ENCODE measurements at regions not wholly inside any gene's neighbourhood (a gene's known extent, or its start where the extent isn't known, plus 50 kb on each side); places are given as distances from the start of the nearest gene placed in this dataset.

DNA sequence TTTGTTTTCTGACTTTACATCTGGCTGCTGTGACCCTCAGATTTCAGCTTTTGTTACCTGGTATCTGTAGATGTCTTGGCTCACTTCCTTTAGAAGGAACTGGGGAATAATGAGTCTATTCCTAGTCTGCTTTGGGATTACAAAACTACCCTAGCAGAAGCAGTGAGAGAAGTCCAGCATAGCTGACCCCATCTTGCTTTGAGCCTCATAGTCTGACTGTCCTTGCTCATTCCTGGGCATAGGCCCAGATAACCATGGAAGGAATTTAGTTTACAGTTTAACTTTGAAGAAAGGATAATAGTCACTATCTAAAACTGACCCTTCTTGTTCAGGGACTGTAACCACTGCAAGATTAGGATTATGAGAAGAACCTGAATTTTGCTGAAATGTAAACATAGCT lies 163.0 kb upstream of the HNMT start:
- no peaks in the 10 kb centered on the region for H3K4me1 ChIP-seq (ENCODE audit: low read length)
- no peak overlapping the region for H3K9ac ChIP-seq (ENCODE audit: low read length)
- H3K36me3 ChIP-seq (replicated peaks; ENCODE audit: insufficient read depth, low read length), result no peaks in the 10 kb centered on the region
- H3K27me3 ChIP-seq (replicated peaks; ENCODE audit: insufficient read depth, low read length), result no peaks in the 10 kb centered on the region
- no peak overlapping the region for H3K27ac ChIP-seq (ENCODE audit: low read length)
- H4K20me1 ChIP-seq (ENCODE audit: insufficient read depth, low read length), result no peaks in the 10 kb centered on the region
- DNase-seq, result no peak
- H3K4me2 ChIP-seq (ENCODE audit: low read depth, low read length), result no peak overlapping the region
- no peaks in the 10 kb centered on the region for H3K79me2 ChIP-seq (ENCODE audit: low read length)
- no peaks in the 10 kb centered on the region for H3K9me2 ChIP-seq (replicated peaks; ENCODE audit: insufficient read depth, low read length)
- TF ChIP-seq, protein P1, sequence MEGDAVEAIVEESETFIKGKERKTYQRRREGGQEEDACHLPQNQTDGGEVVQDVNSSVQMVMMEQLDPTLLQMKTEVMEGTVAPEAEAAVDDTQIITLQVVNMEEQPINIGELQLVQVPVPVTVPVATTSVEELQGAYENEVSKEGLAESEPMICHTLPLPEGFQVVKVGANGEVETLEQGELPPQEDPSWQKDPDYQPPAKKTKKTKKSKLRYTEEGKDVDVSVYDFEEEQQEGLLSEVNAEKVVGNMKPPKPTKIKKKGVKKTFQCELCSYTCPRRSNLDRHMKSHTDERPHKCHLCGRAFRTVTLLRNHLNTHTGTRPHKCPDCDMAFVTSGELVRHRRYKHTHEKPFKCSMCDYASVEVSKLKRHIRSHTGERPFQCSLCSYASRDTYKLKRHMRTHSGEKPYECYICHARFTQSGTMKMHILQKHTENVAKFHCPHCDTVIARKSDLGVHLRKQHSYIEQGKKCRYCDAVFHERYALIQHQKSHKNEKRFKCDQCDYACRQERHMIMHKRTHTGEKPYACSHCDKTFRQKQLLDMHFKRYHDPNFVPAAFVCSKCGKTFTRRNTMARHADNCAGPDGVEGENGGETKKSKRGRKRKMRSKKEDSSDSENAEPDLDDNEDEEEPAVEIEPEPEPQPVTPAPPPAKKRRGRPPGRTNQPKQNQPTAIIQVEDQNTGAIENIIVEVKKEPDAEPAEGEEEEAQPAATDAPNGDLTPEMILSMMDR (IDR thresholded peaks at IDR 0.05; ENCODE audit: low read length), result no peak
- no peak for TF ChIP-seq EZH2 (optimal IDR thresholded peaks at IDR 0.05; ENCODE audit: low read depth, low read length)
- no peak for TF ChIP-seq EZH2phosphoT487 (IDR thresholded peaks at IDR 0.05; ENCODE audit: low read length)
- no peak overlapping the region for H3K4me3 ChIP-seq (ENCODE audit: low read length)
- no peaks in the 10 kb centered on the region for H3K9me3 ChIP-seq (replicated peaks; ENCODE audit: insufficient read depth, low read length)
- H2AFZ ChIP-seq (ENCODE audit: low read length), result no peak overlapping the region
- no peaks in the 10 kb centered on the region for H3F3A ChIP-seq (ENCODE audit: insufficient read depth, low read length)

DNA sequence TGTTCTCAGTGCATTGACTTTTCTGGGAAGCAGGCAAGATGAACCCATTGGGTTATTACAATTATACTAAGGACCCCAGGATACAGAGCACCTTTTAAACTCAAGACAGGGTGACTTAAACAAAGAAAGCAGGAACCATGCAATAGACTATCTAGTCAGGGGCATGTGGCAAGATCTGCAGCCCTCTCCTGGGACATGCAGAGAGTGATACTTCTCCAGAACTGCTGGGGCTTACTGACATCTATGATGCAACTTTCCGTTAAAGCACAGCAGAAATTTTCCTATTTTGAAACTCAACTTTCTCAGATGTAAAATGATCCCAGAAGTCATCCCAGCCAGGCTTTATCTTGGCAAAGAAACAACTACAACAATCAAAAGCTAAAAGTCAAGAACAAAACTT lies 162.2 kb upstream of the HNMT start:
- Histone ChIP-seq H4K20me1 (ENCODE audit: insufficient read depth, low read length) (no peaks in the 10 kb centered on the region), H3K9me3 (replicated peaks; ENCODE audit: insufficient read depth, low read length) (no peaks in the 10 kb centered on the region), H3K9ac (ENCODE audit: low read length) (no peak overlapping the region), H3K27me3 (replicated peaks; ENCODE audit: insufficient read depth, low read length) (no peaks in the 10 kb centered on the region), H3K4me1 (ENCODE audit: low read length) (no peaks in the 10 kb centered on the region), H3K36me3 (replicated peaks; ENCODE audit: insufficient read depth, low read length) (no peaks in the 10 kb centered on the region), H3F3A (ENCODE audit: insufficient read depth, low read length) (no peaks in the 10 kb centered on the region), H3K79me2 (ENCODE audit: low read length) (no peaks in the 10 kb centered on the region), H3K9me2 (replicated peaks; ENCODE audit: insufficient read depth, low read length) (no peaks in the 10 kb centered on the region), H2AFZ (ENCODE audit: low read length) (no peak overlapping the region), H3K4me2 (ENCODE audit: low read depth, low read length) (no peak overlapping the region), H3K27ac (ENCODE audit: low read length) (no peak overlapping the region), H3K4me3 (ENCODE audit: low read length) (no peak overlapping the region)
- TF ChIP-seq, protein P1 (IDR thresholded peaks at IDR 0.05; ENCODE audit: low read length), result no peak
- no peak for TF ChIP-seq EZH2phosphoT487 (IDR thresholded peaks at IDR 0.05; ENCODE audit: low read length)
- no peak for TF ChIP-seq EZH2 (optimal IDR thresholded peaks at IDR 0.05; ENCODE audit: low read depth, low read length)
- DNase-seq, result no peak

DNA sequence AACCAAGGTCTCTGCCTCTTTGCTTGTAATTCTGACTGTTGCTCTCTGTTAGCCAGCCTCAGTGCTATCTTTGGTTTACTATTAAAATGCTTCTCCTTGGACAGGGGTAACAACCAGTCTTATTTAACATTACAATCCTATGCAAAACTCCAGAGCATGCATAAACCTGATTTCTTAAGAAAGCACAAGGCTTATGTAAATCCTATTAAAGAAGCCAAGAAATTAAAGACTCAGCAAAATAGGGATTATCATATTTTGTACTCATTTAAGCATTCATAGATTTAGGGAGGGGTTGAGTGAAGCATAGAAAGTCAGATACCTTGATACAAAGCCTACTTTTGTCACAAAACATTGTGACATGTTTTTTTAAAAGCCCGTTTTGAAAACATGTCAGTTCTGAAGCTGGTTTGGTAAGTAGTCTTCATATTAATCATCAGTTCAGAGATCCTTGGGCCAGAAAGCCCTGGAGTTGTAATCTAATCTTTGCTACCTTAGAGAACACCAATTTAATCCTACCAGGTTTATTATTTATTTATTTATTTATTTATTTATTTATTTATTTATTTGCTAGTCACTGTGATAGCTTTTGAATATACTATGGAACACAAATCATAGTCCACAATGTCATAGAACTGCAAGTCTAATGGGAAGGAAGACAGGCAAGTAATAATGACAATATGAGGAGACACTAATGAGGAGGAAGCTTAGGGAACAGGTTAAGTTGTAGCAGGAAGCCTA lies 158.0 kb upstream of the HNMT start:
- Histone ChIP-seq H3K9me2 (replicated peaks; ENCODE audit: insufficient read depth, low read length) (no peaks in the 10 kb centered on the region), H3K4me3 (ENCODE audit: low read length) (no peak overlapping the region), H3K27ac (ENCODE audit: low read length) (no peak overlapping the region), H2AFZ (ENCODE audit: low read length) (no peak overlapping the region), H3K9ac (ENCODE audit: low read length) (no peak overlapping the region), H3F3A (ENCODE audit: insufficient read depth, low read length) (no peaks in the 10 kb centered on the region), H3K27me3 (replicated peaks; ENCODE audit: insufficient read depth, low read length) (no peaks in the 10 kb centered on the region), H3K4me1 (ENCODE audit: low read length) (no peaks in the 10 kb centered on the region), H3K79me2 (ENCODE audit: low read length) (no peaks in the 10 kb centered on the region), H3K4me2 (ENCODE audit: low read depth, low read length) (no peak overlapping the region), H3K9me3 (replicated peaks; ENCODE audit: insufficient read depth, low read length) (no peaks in the 10 kb centered on the region), H4K20me1 (ENCODE audit: insufficient read depth, low read length) (no peaks in the 10 kb centered on the region), H3K36me3 (replicated peaks; ENCODE audit: insufficient read depth, low read length) (no peaks in the 10 kb centered on the region)
- TF ChIP-seq EZH2phosphoT487 (IDR thresholded peaks at IDR 0.05; ENCODE audit: low read length) (no peak), EZH2 (optimal IDR thresholded peaks at IDR 0.05; ENCODE audit: low read depth, low read length) (no peak)
- TF ChIP-seq, protein P1 (IDR thresholded peaks at IDR 0.05; ENCODE audit: low read length), result no peak
- no peak for DNase-seq
